ENCODE measurements at regions not wholly inside any gene's neighbourhood (a gene's known extent, or its start where the extent isn't known, plus 50 kb on each side); places are given as distances from the start of the nearest gene placed in this dataset.
"Not testable (repeated sequence)": the region's sequence is repeated elsewhere in the genome, so short reads cannot be mapped to it uniquely, and the experiment has no call there.

DNA sequence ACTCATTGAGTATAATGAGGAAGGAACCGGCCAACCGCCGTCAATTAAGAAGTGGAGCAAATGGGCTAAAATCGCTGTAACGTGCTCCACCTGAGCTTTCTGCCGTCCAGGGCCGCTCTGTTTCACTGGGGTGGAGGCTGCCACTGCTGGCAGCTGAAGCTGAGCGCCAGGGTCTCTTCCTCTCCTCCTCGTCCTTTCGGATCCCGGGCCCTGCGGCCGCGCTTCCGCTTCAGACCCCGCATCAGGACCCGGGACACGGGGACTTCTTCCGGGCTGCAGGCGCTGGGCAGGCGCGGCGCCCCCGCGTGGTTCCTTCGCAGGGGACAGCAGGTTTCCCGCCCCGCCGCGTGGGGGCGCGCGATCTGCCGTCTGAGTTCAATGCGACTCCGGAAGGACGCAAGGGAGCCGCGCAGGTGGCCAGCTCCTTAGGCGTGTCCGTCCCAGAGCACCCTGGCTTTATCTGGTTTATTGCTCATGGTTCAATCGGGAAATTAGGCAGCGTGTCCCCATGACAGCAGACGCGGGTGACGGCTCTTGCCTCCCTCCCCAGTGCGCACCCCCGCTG lies 519.8 kb downstream of the TRIML1 start:
- Histone ChIP-seq H3K4me1 (ENCODE audit: control insufficient read depth in 1 of 2, extremely low read depth in 1 of 2, insufficient read depth in 2 of 2, low read length in 2 of 2) (no peaks in the 10 kb centered on the region), H3K36me3 (ENCODE audit: control insufficient read depth in 2 of 2, extremely low read depth in 1 of 2, insufficient read depth in 1 of 2, low read length in 1 of 2) (no peaks in the 10 kb centered on the region), H3K27ac (ENCODE audit: low read length) (no peak overlapping the region), H3K4me3 (ENCODE audit: control insufficient read depth in 1 of 2, extremely low read depth in 1 of 2, low read length in 1 of 2) (no peak overlapping the region), H3K27me3 (replicated peaks in 1 of 2; ENCODE audit: control insufficient read depth in 2 of 2, extremely low read depth in 1 of 2, insufficient read depth in 2 of 2, low read length in 1 of 2) (no peaks in the 10 kb centered on the region), H3K9me3 (no peaks in the 10 kb centered on the region)
- no peaks in the 10 kb centered on the region for H3K4me1 Mint-ChIP-seq
- no peaks in the 10 kb centered on the region for H3K27me3 Mint-ChIP-seq
- DNase-seq (no peak), ATAC-seq (replicated peaks in 1 of 4) (no peak)
- no peaks in the 10 kb centered on the region for H3K36me3 Mint-ChIP-seq
- H3K4me3 Mint-ChIP-seq = no peak overlapping the region
- H3K27ac Mint-ChIP-seq = no peak overlapping the region
- WGBS (ENCODE audit: insufficient coverage) = 86% methylated on average over 44 of the region's 48 CpGs
- H3K9me3 Mint-ChIP-seq = peaks cover 9 to 26% (median 19%) of the 10 kb centered on the region in 3 donors
- ChIA-PET CTCF (no interaction called here), POLR2A (no interaction called here)

GRCh38 chr4:188660796-188661195 lies 521.6 kb downstream of the TRIML1 start:
- Mint-ChIP-seq H3K4me1 (no peaks in the 10 kb centered on the region), H3K4me3 (no peak overlapping the region), H3K27me3 (no peaks in the 10 kb centered on the region), H3K9me3 (peaks cover 9 to 23% (median 14%) of the 10 kb centered on the region in 3 donors), H3K36me3 (no peaks in the 10 kb centered on the region), H3K27ac (no peak overlapping the region)
- Histone ChIP-seq H3K27ac (ENCODE audit: low read length) (no peak overlapping the region), H3K4me3 (ENCODE audit: control insufficient read depth in 1 of 2, extremely low read depth in 1 of 2, low read length in 1 of 2) (no peak overlapping the region), H3K9me3 (no peaks in the 10 kb centered on the region), H3K27me3 (replicated peaks in 1 of 2; ENCODE audit: control insufficient read depth in 2 of 2, extremely low read depth in 1 of 2, insufficient read depth in 2 of 2, low read length in 1 of 2) (no peaks in the 10 kb centered on the region), H3K4me1 (ENCODE audit: control insufficient read depth in 1 of 2, extremely low read depth in 1 of 2, insufficient read depth in 2 of 2, low read length in 2 of 2) (no peaks in the 10 kb centered on the region), H3K36me3 (ENCODE audit: control insufficient read depth in 2 of 2, extremely low read depth in 1 of 2, insufficient read depth in 1 of 2, low read length in 1 of 2) (no peaks in the 10 kb centered on the region)
- no peak for ATAC-seq (replicated peaks in 1 of 4)
- ChIA-PET POLR2A (no interaction called here), CTCF (no interaction called here)
- DNase-seq = no peak
- WGBS (ENCODE audit: insufficient coverage) = 78% methylated on average over 3 of the region's 7 CpGs

- no peaks in the 10 kb centered on the region for H3K27me3 Mint-ChIP-seq
- H3K36me3 Mint-ChIP-seq = no peaks in the 10 kb centered on the region
- Histone ChIP-seq H3K4me3 (ENCODE audit: control insufficient read depth in 1 of 2, extremely low read depth in 1 of 2, low read length in 1 of 2) (no peak overlapping the region), H3K27me3 (replicated peaks in 1 of 2; ENCODE audit: control insufficient read depth in 2 of 2, extremely low read depth in 1 of 2, insufficient read depth in 2 of 2, low read length in 1 of 2) (no peaks in the 10 kb centered on the region), H3K4me1 (ENCODE audit: control insufficient read depth in 1 of 2, extremely low read depth in 1 of 2, insufficient read depth in 2 of 2, low read length in 2 of 2) (no peaks in the 10 kb centered on the region), H3K36me3 (ENCODE audit: control insufficient read depth in 2 of 2, extremely low read depth in 1 of 2, insufficient read depth in 1 of 2, low read length in 1 of 2) (no peaks in the 10 kb centered on the region), H3K27ac (ENCODE audit: low read length) (no peak overlapping the region), H3K9me3 (no peaks in the 10 kb centered on the region)
- ChIA-PET POLR2A (no interaction called here), CTCF (no interaction called here)
- H3K9me3 Mint-ChIP-seq = peaks cover 3 to 18% (median 14%) of the 10 kb centered on the region in 3 donors
- no peak for ATAC-seq (replicated peaks in 1 of 4)
- H3K4me1 Mint-ChIP-seq = no peaks in the 10 kb centered on the region
- DNase-seq = no peak
- no peak overlapping the region for H3K4me3 Mint-ChIP-seq
- H3K27ac Mint-ChIP-seq = no peak overlapping the region
- no CpG with 5 or more reads among the region's 2 CpGs for WGBS (ENCODE audit: insufficient coverage)
Observed at GRCh38 chr4:188661502-188661901, 522.3 kb downstream of the TRIML1 start.

DNA sequence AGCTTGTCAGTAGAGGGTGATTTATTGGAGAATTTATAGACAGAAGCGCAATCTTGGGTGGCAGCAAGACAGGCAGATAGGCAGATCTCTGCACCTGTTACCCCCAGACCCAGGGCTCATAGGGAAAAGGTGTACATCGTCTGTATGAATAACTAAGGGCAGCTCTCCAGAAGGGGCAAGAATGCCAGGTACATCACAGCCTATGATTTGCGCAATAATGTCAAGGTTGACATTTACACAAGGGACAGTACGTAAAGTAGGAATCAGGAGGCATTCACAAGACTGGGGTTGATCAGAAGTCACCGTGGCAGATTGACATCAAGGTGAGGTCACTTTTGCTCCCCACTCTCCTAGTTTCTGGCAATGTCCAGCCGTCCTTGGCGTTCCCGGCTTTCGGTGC lies 524.1 kb downstream of the TRIML1 start:
- no peaks in the 10 kb centered on the region for H3K4me1 ChIP-seq (ENCODE audit: control insufficient read depth in 1 of 2, extremely low read depth in 1 of 2, insufficient read depth in 2 of 2, low read length in 2 of 2)
- ATAC-seq (replicated peaks in 1 of 4) (no peak), DNase-seq (no peak)
- no peaks in the 10 kb centered on the region for H3K9me3 ChIP-seq
- no peak overlapping the region for H3K27ac ChIP-seq (ENCODE audit: low read length)
- H3K27ac Mint-ChIP-seq = no peak overlapping the region
- ChIA-PET POLR2A (no interaction called here), CTCF (no interaction called here)
- 82% methylated on average over 9 of the region's 9 CpGs for WGBS (ENCODE audit: insufficient coverage)
- no peak overlapping the region for H3K4me3 ChIP-seq (ENCODE audit: control insufficient read depth in 1 of 2, extremely low read depth in 1 of 2, low read length in 1 of 2)
- H3K36me3 Mint-ChIP-seq = no peaks in the 10 kb centered on the region
- no peaks in the 10 kb centered on the region for H3K4me1 Mint-ChIP-seq
- H3K9me3 Mint-ChIP-seq = peaks cover 5 to 18% (median 9%) of the 10 kb centered on the region in 3 donors
- H3K27me3 Mint-ChIP-seq = no peaks in the 10 kb centered on the region
- no peaks in the 10 kb centered on the region for H3K27me3 ChIP-seq (replicated peaks in 1 of 2; ENCODE audit: control insufficient read depth in 2 of 2, extremely low read depth in 1 of 2, insufficient read depth in 2 of 2, low read length in 1 of 2)
- no peaks in the 10 kb centered on the region for H3K36me3 ChIP-seq (ENCODE audit: control insufficient read depth in 2 of 2, extremely low read depth in 1 of 2, insufficient read depth in 1 of 2, low read length in 1 of 2)
- H3K4me3 Mint-ChIP-seq = no peak overlapping the region

- no CpG with 5 or more reads among the region's 13 CpGs for WGBS (ENCODE audit: insufficient coverage)
- ATAC-seq (replicated peaks in 1 of 4) (no peak), DNase-seq (no peak)
- Mint-ChIP-seq H3K4me3 (no peak overlapping the region), H3K36me3 (no peaks in the 10 kb centered on the region), H3K27ac (no peak overlapping the region), H3K9me3 (peaks cover 9 to 13% (median 9%) of the 10 kb centered on the region in 3 donors), H3K4me1 (no peaks in the 10 kb centered on the region), H3K27me3 (no peaks in the 10 kb centered on the region)
- no peaks in the 10 kb centered on the region for H3K36me3 ChIP-seq (ENCODE audit: control insufficient read depth in 2 of 2, extremely low read depth in 1 of 2, insufficient read depth in 1 of 2, low read length in 1 of 2)
- CTCF ChIA-PET = no interaction called here
- H3K4me1 ChIP-seq (ENCODE audit: control insufficient read depth in 1 of 2, extremely low read depth in 1 of 2, insufficient read depth in 2 of 2, low read length in 2 of 2) = no peaks in the 10 kb centered on the region
- POLR2A ChIA-PET = interaction anchor here in 1 of 2 donors (0.6 kb wide), 1 partner anchor 21 kb away, joined by 3 read pairs; no protein-coding TSS in a partner anchor
- H3K27me3 ChIP-seq (replicated peaks in 1 of 2; ENCODE audit: control insufficient read depth in 2 of 2, extremely low read depth in 1 of 2, insufficient read depth in 2 of 2, low read length in 1 of 2) = no peaks in the 10 kb centered on the region
- H3K9me3 ChIP-seq = no peaks in the 10 kb centered on the region
- H3K27ac ChIP-seq (ENCODE audit: low read length) = no peak overlapping the region
- H3K4me3 ChIP-seq (ENCODE audit: control insufficient read depth in 1 of 2, extremely low read depth in 1 of 2, low read length in 1 of 2) = no peak overlapping the region
Observed at GRCh38 chr4:188665491-188666457, 526.5 kb downstream of the TRIML1 start.

DNA sequence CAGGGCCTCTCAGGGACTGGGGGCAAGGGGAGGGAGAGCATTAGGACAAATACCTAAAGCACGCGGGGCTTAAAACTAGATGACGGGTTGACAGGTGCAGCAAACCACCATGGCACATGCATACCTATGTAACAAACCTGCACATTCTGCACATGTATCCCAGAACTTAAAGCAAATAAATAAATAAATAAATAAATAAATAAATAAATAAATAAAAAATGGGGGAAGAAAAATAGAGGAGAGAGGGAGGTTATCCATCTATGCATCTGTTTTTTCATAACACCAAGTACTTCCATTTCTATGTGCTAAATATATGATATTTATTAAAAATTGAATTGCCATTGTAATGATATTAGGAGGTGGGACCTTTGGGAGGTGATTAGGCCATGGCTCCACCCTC lies 539.5 kb downstream of the TRIML1 start:
- DNase-seq; H3K4me3 Mint-ChIP-seq; H3K36me3 Mint-ChIP-seq; H3K27ac Mint-ChIP-seq; H3K4me1 ChIP-seq (ENCODE audit: control insufficient read depth in 1 of 2, extremely low read depth in 1 of 2, insufficient read depth in 2 of 2, low read length in 2 of 2); H3K36me3 ChIP-seq (ENCODE audit: control insufficient read depth in 2 of 2, extremely low read depth in 1 of 2, insufficient read depth in 1 of 2, low read length in 1 of 2); ATAC-seq (replicated peaks in 1 of 4); H3K27me3 ChIP-seq (replicated peaks in 1 of 2; ENCODE audit: control insufficient read depth in 2 of 2, extremely low read depth in 1 of 2, insufficient read depth in 2 of 2, low read length in 1 of 2); CTCF ChIA-PET; POLR2A ChIA-PET; H3K27me3 Mint-ChIP-seq; H3K4me1 Mint-ChIP-seq; H3K4me3 ChIP-seq (ENCODE audit: control insufficient read depth in 1 of 2, extremely low read depth in 1 of 2, low read length in 1 of 2); H3K9me3 ChIP-seq; H3K27ac ChIP-seq (ENCODE audit: low read length): not testable (repeated sequence)
- peaks cover 24 to 39% (median 26%) of the 10 kb centered on the region in 3 donors for H3K9me3 Mint-ChIP-seq
- no CpG with 5 or more reads among the region's 3 CpGs for WGBS (ENCODE audit: insufficient coverage)

All from T-cell (primary cell).